ENCODE measurements at regions not wholly inside any gene's neighbourhood (a gene's known extent, or its start where the extent isn't known, plus 50 kb on each side); places are given as distances from the start of the nearest gene placed in this dataset.

DNA sequence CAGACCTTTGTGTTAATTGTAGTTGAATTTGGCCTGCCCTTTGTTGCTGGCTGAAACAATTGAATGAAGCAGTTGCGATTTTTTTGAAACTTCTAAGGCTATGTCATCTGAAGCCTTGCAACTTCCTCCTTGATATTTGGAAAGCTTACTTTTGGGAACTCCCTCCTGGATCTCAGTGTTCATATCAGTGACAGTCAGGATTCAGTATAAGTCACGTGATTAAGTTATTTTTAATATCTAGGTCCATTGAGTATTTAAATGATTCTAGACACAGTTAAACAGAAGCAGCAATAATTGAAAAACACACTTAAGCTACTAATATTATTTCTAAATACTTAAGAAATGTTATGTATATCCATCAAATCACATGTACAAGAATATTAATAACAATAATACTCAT is 951.3 kb downstream of the GRIK2 start:
- no peaks in the 10 kb centered on the region for H3K4me1 Mint-ChIP-seq
- Histone ChIP-seq H3K27me3 (ENCODE audit: control insufficient read depth, insufficient read depth, low read length, poor library complexity, severe bottlenecking) (no peaks in the 10 kb centered on the region), H3K36me3 (ENCODE audit: control insufficient read depth, insufficient read depth, low read length) (no peaks in the 10 kb centered on the region), H3K4me1 (ENCODE audit: control insufficient read depth, insufficient read depth, low read length) (no peaks in the 10 kb centered on the region), H3K4me3 (ENCODE audit: low read length) (no peak overlapping the region), H3K9ac (ENCODE audit: extremely low read depth, low read length, poor library complexity, severe bottlenecking) (no peak overlapping the region), H3K27ac (ENCODE audit: low read depth, low read length) (no peak overlapping the region), H3K9me3 (ENCODE audit: control insufficient read depth, low read length) (no peaks in the 10 kb centered on the region)
- H3K4me3 Mint-ChIP-seq: no peak overlapping the region
- TF ChIP-seq, protein P1, sequence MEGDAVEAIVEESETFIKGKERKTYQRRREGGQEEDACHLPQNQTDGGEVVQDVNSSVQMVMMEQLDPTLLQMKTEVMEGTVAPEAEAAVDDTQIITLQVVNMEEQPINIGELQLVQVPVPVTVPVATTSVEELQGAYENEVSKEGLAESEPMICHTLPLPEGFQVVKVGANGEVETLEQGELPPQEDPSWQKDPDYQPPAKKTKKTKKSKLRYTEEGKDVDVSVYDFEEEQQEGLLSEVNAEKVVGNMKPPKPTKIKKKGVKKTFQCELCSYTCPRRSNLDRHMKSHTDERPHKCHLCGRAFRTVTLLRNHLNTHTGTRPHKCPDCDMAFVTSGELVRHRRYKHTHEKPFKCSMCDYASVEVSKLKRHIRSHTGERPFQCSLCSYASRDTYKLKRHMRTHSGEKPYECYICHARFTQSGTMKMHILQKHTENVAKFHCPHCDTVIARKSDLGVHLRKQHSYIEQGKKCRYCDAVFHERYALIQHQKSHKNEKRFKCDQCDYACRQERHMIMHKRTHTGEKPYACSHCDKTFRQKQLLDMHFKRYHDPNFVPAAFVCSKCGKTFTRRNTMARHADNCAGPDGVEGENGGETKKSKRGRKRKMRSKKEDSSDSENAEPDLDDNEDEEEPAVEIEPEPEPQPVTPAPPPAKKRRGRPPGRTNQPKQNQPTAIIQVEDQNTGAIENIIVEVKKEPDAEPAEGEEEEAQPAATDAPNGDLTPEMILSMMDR (conservative IDR thresholded peaks at IDR 0.05): no peak
- 89% methylated on average over 2 of the region's 2 CpGs; no CpG with 5 or more reads in 1 of the 2 experiments for WGBS, 2 experiments (ENCODE audit: insufficient coverage in 1 of 2, insufficient read length in 1 of 2)
- H3K9me3 Mint-ChIP-seq: peaks cover 4% of the 10 kb centered on the region
- no peaks in the 10 kb centered on the region for H3K36me3 Mint-ChIP-seq (ENCODE audit: low read depth)
- DNase-seq: no peak
- no peak overlapping the region for H3K27ac Mint-ChIP-seq
- H3K27me3 Mint-ChIP-seq (ENCODE audit: insufficient read depth): no peaks in the 10 kb centered on the region

DNA sequence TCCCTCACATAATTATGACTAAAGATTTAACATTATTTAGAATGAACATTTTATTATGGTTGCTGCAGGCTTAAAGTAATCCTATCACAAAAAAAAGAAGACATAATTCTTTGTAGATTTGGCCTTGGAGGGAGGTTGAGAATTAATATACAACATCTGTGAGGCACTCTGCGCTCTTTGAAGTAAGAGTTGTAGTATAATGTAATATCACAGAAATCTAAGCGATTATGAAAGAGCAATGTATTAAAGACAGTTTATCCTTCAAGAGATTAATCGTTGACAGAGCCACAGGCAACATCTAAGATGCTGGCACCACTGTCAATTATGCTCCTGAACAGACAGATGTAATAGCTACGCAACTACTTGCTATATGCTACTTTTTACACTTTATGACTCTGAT is 946.8 kb downstream of the GRIK2 start:
- Histone ChIP-seq H3K27me3 (ENCODE audit: control insufficient read depth, insufficient read depth, low read length, poor library complexity, severe bottlenecking) (no peaks in the 10 kb centered on the region), H3K4me3 (ENCODE audit: low read length) (no peak overlapping the region), H3K36me3 (ENCODE audit: control insufficient read depth, insufficient read depth, low read length) (no peaks in the 10 kb centered on the region), H3K9ac (ENCODE audit: extremely low read depth, low read length, poor library complexity, severe bottlenecking) (no peak overlapping the region), H3K9me3 (ENCODE audit: control insufficient read depth, low read length) (no peaks in the 10 kb centered on the region), H3K4me1 (ENCODE audit: control insufficient read depth, insufficient read depth, low read length) (no peaks in the 10 kb centered on the region), H3K27ac (ENCODE audit: low read depth, low read length) (no peak overlapping the region)
- H3K36me3 Mint-ChIP-seq (ENCODE audit: low read depth): no peaks in the 10 kb centered on the region
- TF ChIP-seq, protein P1 (conservative IDR thresholded peaks at IDR 0.05): no peak
- H3K4me1 Mint-ChIP-seq: no peaks in the 10 kb centered on the region
- no peaks in the 10 kb centered on the region for H3K27me3 Mint-ChIP-seq (ENCODE audit: insufficient read depth)
- no peak overlapping the region for H3K27ac Mint-ChIP-seq
- 92 to 95% methylated on average over 4 of the region's 4 CpGs for WGBS, 2 experiments (ENCODE audit: insufficient coverage in 1 of 2, insufficient read length in 1 of 2)
- no peaks in the 10 kb centered on the region for H3K9me3 Mint-ChIP-seq
- DNase-seq: no peak
- no peak overlapping the region for H3K4me3 Mint-ChIP-seq

DNA sequence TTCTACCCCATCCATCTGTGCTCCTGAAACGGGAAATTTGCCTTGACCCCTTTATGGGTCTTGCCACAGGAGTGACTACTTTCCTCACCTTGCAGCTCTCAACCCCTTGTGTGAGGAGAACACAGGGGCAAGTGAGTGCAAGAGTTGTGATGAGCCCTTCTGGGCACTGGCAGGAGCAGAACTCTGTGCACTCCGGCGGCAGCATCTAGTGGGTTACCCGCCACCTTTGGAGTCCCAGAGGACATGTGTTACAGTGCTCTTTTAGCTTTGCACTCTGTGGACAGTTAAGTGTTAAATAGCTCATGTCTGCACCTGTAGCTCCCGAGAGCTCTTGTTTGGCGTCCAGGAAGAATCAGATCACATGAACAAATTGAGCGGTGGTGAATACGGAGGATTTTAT is 940.2 kb downstream of the GRIK2 start:
- TF ChIP-seq, protein P1 (conservative IDR thresholded peaks at IDR 0.05): no peak
- Mint-ChIP-seq H3K4me3 (no peak overlapping the region), H3K36me3 (ENCODE audit: low read depth) (no peaks in the 10 kb centered on the region), H3K27ac (no peak overlapping the region), H3K4me1 (no peaks in the 10 kb centered on the region), H3K9me3 (no peaks in the 10 kb centered on the region), H3K27me3 (ENCODE audit: insufficient read depth) (no peaks in the 10 kb centered on the region)
- Histone ChIP-seq H3K27me3 (ENCODE audit: control insufficient read depth, insufficient read depth, low read length, poor library complexity, severe bottlenecking) (no peaks in the 10 kb centered on the region), H3K27ac (ENCODE audit: low read depth, low read length) (no peak overlapping the region), H3K9me3 (ENCODE audit: control insufficient read depth, low read length) (no peaks in the 10 kb centered on the region), H3K4me3 (ENCODE audit: low read length) (no peak overlapping the region), H3K36me3 (ENCODE audit: control insufficient read depth, insufficient read depth, low read length) (no peaks in the 10 kb centered on the region), H3K4me1 (ENCODE audit: control insufficient read depth, insufficient read depth, low read length) (no peaks in the 10 kb centered on the region), H3K9ac (ENCODE audit: extremely low read depth, low read length, poor library complexity, severe bottlenecking) (no peak overlapping the region)
- 88 to 94% methylated on average over 1 to 8 of the region's 8 CpGs for WGBS, 2 experiments (ENCODE audit: insufficient coverage in 1 of 2, insufficient read length in 1 of 2)
- no peak for DNase-seq
